Lung (tissue), 11 donors: ENCODE measurements at regions not wholly inside any gene's neighbourhood (a gene's known extent, or its start where the extent isn't known, plus 50 kb on each side); places are given as distances from the start of the nearest gene placed in this dataset.
"Not testable (repeated sequence)": the region's sequence is repeated elsewhere in the genome, so short reads cannot be mapped to it uniquely, and the experiment has no call there.

Experiments used
- ATAC-seq: fragments of 200-7000 bp; cut with Tn5 transposase; one replicate; pipeline ENCODE4 v1.9.1; 2020; ENCODE audit warnings: moderate number of reproducible peaks; ENCODE audit not compliant: insufficient read depth, low FRiP score
- DNase-seq, 3 donors: peaks; one replicate each; pipeline ENCODE4 v3.0.0-alpha.2; 2013 to 2017
- H3K27ac ChIP-seq, 2 donors: one replicate each; pipeline ENCODE4 v1.5.1; 2013; ENCODE audit warnings: mild to moderate bottlenecking in 2 of 2, moderate library complexity in 2 of 2, control low read depth in 1 of 2, inconsistent platforms in 1 of 2, low read depth in 1 of 2, low read length in 1 of 2
- H3K27me3 ChIP-seq, 3 donors: one replicate each; pipeline ENCODE4 v1.5.1; 2013; ENCODE audit warnings: low read length in 2 of 3; ENCODE audit not compliant: control insufficient read depth in 3 of 3, insufficient read depth in 3 of 3
- H3K36me3 ChIP-seq, 4 donors: one replicate each; pipeline ENCODE4 v1.5.1; 2013; ENCODE audit warnings: low read length in 4 of 4, mild to moderate bottlenecking in 1 of 4, moderate library complexity in 1 of 4; ENCODE audit not compliant: control insufficient read depth in 4 of 4, insufficient read depth in 4 of 4
- H3K4me1 ChIP-seq, 5 donors: one replicate each; pipeline ENCODE4 v1.5.1; 2013; ENCODE audit warnings: low read length in 5 of 5, mild to moderate bottlenecking in 2 of 5, moderate library complexity in 1 of 5; ENCODE audit not compliant: control insufficient read depth in 5 of 5, insufficient read depth in 5 of 5
- H3K4me3 ChIP-seq: one replicate; pipeline ENCODE4 v1.5.1; 2013; ENCODE audit warnings: mild to moderate bottlenecking, control low read depth, moderate library complexity
- H3K9ac ChIP-seq, 2 donors: one replicate each; pipeline ENCODE4 v1.5.1; 2013; ENCODE audit warnings: low read length in 2 of 2, control low read depth in 1 of 2; ENCODE audit not compliant: insufficient read depth in 1 of 2
- H3K9me3 ChIP-seq, 4 donors: one replicate each; pipeline ENCODE4 v1.5.1; 2013; ENCODE audit warnings: low read length in 3 of 4, mild to moderate bottlenecking in 1 of 4, moderate library complexity in 1 of 4; ENCODE audit not compliant: control insufficient read depth in 4 of 4, insufficient read depth in 3 of 4
- CTCF ChIP-seq: IDR thresholded peaks from 2 replicates; pipeline ENCODE4 v1.5.1; 2012; ENCODE audit warnings: mild to moderate bottlenecking; ENCODE audit errors: control extremely low read depth, extremely low read depth
- WGBS, 2 donors: extraction: QIAGEN DNeasy Blood & Tissue Kit; methylation state at CpG; one replicate each; pipeline ENCODE4 v1.1.7; 2013; 5-methylcytosine and 5-hydroxymethylcytosine counted together
- donor health status: control.
- donor health status: control.
- donor health status: Bipolar disorder and iron deficiency.
- donor health status: healthy.
- donor health status: DM: yes; HTN: yes; CAD: no.

DNA sequence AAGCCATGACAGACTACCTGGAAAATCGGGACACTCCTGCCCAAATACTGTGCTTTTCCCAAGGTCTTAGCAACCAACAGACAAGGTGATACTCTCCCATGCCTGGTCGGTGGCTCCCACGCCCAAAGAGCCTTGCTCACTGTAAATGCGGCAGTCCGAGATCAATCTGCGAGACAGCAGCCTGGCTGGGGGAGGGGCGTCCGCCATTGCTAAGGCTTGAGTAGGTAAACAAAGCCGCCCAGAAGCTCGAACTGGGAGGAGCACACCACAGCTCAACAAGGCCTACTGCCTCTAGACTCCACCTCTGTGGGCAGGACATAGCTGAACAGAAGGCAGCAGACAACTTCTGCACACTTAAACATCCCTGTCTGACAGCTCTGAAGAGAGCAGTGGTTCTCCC lies 272.1 kb upstream of the CCNG1 start:
- Histone ChIP-seq H3K27ac (no peak overlapping the region), H3K4me3 (no peak overlapping the region), H3K9me3 (peaks cover 0 to 4% (median 0%) of the 10 kb centered on the region in 4 donors), H3K36me3 (no peaks in the 10 kb centered on the region), H3K9ac (no peak overlapping the region), H3K27me3 (no peaks in the 10 kb centered on the region), H3K4me1 (no peaks in the 10 kb centered on the region)
- no peak for TF ChIP-seq CTCF
- ATAC-seq (no peak), DNase-seq (no peak)
- 90 to 94% methylated on average over 10 of the region's 10 CpGs for WGBS, 2 donors

DNA sequence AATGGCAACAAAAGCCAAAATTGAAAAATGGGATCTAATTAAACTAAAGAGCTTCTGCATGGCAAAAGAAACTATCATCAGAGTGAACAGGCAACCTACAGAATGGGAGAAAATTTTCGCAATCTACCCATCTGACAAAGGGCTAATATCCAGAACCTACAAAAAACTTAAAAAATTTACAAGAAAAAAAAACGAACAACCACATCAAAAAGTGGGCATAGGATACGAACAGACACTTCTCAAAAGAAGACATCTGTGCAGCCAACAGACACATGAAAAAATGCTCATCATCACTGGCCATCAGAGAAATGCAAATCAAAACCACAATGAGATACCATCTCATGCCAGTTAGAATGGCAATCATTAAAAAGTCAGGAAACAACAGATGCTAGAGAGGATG lies 267.2 kb upstream of the CCNG1 start:
- not testable (repeated sequence) for DNase-seq, H3K27me3 ChIP-seq, H3K27ac ChIP-seq, H3K36me3 ChIP-seq, H3K4me3 ChIP-seq, H3K9me3 ChIP-seq, ATAC-seq, H3K9ac ChIP-seq
- peaks cover 0 to 11% (median 0%) of the 10 kb centered on the region in 5 donors for H3K4me1 ChIP-seq
- 76 to 86% methylated on average over 3 of the region's 3 CpGs for WGBS, 2 donors

- Histone ChIP-seq H3K4me1 (peaks cover 0 to 17% (median 0%) of the 10 kb centered on the region in 5 donors), H3K27me3 (no peaks in the 10 kb centered on the region), H3K36me3 (no peaks in the 10 kb centered on the region), H3K9me3 (no peaks in the 10 kb centered on the region), H3K9ac (no peak overlapping the region), H3K4me3 (no peak overlapping the region), H3K27ac (no peak overlapping the region)
- DNase-seq (peak; percentile 16 to 58 (median 34)), ATAC-seq (no peak)
- 49 to 65% methylated on average over 1 of the region's 1 CpG for WGBS, 2 donors
- TF ChIP-seq CTCF: no peak
Observed at GRCh38 chr5:163172540-163173338, 264.7 kb upstream of the CCNG1 start.

DNA sequence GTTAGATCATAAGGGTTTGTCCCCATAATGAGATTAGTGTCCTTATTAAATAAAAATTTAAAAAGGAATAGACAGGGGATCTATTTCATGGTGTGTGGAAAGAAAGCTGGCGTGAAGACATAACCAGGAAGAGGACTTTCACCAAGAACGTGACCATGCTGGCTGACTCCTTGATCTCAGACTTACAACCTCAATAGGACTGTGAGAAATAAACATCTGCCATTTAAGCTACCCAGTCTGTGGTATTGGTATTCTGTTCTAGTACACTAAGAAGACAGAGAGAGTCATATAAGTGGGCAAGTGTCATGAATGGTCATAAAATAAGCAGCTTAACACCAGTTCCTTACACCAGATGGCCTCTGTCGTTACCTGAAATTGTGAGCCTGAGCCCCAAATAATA lies 259.4 kb upstream of the CCNG1 start:
- no peak for TF ChIP-seq CTCF
- H3K9me3 ChIP-seq: no peaks in the 10 kb centered on the region
- no peaks in the 10 kb centered on the region for H3K36me3 ChIP-seq
- no peak overlapping the region for H3K27ac ChIP-seq
- no peak for DNase-seq
- no peak overlapping the region for H3K4me3 ChIP-seq
- peaks cover 0 to 17% (median 0%) of the 10 kb centered on the region in 5 donors for H3K4me1 ChIP-seq
- H3K27me3 ChIP-seq: no peaks in the 10 kb centered on the region
- no peak for ATAC-seq
- WGBS, 2 donors: 71% methylated on average over 3 of the region's 3 CpGs
- no peak overlapping the region for H3K9ac ChIP-seq
